ENCODE measurements at regions not wholly inside any gene's neighbourhood (a gene's known extent, or its start where the extent isn't known, plus 50 kb on each side); places are given as distances from the start of the nearest gene placed in this dataset.

GRCh38 chr11:104826772-104827171, 71.5 kb downstream of the CASP12 start:
- TF ChIP-seq CTCF (IDR thresholded peaks at IDR 0.05; ENCODE audit: borderline replicate concordance, extremely low read depth, low read length, poor library complexity, severe bottlenecking) (no peak), EZH2 (IDR thresholded peaks at IDR 0.05; ENCODE audit: borderline replicate concordance, low read depth, low read length, severe bottlenecking) (no peak)

Measured in DND-41 (cell line).